HG02759 (cell line): ENCODE measurements at regions not wholly inside any gene's neighbourhood (a gene's known extent, or its start where the extent isn't known, plus 50 kb on each side); places are given as distances from the start of the nearest gene placed in this dataset.
A peak's percentile ranks its signal among the peaks of the same experiment; 100 is the strongest.
"Not testable (repeated sequence)": the region's sequence is repeated elsewhere in the genome, so short reads cannot be mapped to it uniquely, and the experiment has no call there.

Source experiments
- ATAC-seq: cut with Tn5 transposase; IDR thresholded peaks from one replicate; pipeline ENCODE4 v1.9.1; 2021; ENCODE audit warnings: mild to moderate bottlenecking, moderate library complexity; ENCODE audit not compliant: unreplicated experiment

DNA sequence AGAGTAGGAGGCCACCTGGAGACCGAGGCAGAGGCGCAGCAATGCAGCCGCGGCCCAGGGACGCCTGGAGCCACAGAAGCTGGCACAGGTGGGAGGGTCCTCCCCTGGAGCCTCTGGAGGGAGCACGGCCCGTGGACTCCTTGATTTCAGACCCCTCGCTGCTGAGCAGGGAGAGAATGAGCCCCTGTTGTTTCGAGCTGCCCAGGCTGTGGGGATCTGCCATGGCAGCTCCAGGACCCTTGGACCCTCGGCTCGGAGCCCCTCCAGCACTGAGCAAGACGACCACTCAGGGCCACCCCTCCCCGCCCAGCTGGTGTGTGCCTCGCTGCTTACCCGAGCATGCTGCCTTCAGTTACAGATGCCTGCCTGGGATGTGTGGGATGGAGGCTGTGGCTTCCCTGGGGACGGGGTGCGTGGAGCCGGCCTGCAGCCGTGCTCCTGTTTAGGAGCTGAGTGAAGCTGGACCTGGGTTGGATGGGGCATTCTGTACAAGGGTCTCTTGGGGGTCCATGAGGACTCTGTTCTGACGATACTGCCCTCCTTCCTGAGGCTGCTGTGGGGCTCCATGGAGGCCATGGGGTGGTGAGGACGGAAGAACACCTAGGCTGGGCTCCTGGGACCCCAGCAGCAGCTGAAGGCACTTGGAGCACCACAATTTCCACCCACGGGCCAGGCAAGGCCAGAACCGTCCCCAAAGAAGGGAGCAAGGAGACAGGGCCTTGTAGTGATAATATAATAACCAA is 115.1 kb upstream of the LPCAT1 start:
- ATAC-seq, result no peak

DNA sequence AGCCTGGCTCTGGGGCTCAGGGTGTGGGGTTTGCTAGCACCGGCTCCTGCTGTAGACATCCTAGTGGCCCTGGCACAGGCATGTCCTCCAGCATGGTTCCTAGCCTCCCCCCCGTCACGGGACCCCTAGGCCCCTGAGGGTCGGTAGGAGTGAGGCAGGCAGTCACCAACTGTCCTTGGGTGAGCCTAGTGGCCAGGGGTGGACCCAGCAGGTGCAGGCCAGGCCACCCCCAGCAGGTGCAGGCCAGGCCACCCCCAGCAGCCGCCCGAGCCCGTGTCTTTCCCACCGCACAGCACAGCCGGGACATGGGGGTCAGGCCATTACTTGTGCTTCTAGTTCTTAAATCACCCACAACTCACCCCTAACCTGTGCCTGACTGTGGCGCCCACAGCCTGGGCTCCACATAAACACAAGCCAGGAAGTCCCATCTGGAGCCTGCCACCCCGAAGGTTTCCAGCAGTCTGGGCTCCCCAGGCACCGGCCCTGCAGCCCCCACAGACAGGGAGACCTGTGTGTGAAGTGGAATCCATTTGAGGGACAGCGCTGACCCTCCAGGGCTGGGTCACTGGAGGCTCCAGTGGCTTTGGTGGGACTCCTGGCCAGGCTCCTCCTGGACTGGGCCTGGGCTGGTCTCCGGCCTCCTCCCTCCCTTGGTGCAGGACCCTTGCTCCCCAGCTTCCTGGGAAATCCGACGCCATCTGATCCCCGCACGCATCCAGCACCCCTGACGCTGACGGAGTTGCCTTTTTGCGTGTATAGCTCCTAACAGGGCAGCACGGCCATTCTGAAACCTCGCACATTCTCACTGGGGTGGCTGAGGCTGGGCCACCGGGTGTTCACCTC is 114.1 kb upstream of the LPCAT1 start:
- no peak for ATAC-seq

DNA sequence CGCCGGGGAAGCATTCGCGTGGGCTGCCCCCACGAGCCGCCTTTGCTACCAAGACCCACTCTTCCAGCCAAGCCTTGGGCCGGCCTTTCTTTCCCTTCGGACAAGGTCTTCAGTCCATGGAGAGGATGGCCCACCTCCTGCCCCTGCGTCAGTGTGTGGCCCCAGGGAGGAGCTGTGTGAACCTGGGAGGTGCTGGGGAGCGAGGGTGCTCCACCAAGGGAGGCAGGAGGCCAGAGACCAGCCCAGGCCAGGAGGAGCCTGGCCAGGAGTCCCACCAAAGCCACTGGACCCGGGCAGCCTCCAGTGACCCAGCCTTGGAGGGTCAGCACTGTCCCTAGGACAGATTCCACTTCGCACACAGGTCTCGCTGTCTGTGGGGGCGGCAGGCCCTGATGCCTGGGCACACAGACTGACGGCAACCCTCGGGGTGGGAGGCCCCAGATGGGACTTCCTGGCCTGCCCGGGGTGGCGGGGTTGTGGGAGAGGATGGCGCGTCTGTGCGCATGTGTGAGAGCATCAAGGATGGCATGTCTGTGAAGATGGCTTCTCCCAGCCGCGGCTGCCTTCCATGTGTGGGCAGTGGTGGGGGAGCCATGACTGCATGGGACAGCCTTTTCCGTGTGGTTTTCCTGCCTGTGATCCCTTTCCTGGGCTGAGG is 113.3 kb upstream of the LPCAT1 start:
- ATAC-seq, result no peak

DNA sequence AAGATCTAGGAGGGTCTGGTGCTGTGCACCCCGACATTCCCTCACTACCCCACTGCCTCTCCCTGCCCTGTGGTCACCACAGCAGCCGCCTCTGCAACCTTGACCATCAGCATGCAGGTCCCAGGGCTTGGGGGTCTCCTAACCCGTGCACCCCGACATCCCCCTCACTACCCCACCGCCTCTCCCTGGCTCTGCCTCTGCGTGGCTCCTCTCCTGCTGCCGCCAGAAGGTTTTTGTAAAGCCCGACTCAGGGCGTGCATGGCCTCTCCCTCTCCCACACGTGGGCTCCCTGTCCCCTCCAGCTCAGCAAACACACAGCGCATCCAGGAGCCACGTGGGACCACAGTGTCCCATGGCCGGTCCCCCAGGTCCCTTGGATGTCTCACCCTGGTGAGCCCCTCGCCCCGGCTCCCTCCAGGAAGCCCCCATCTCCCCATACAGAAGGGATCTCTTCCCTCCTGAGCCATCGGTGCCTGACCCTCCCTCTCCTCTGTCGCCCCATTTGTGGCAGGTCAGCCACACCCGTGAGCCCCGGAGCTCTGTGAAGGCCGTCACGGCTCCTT is 112.5 kb upstream of the LPCAT1 start:
- not testable (repeated sequence) for ATAC-seq

DNA sequence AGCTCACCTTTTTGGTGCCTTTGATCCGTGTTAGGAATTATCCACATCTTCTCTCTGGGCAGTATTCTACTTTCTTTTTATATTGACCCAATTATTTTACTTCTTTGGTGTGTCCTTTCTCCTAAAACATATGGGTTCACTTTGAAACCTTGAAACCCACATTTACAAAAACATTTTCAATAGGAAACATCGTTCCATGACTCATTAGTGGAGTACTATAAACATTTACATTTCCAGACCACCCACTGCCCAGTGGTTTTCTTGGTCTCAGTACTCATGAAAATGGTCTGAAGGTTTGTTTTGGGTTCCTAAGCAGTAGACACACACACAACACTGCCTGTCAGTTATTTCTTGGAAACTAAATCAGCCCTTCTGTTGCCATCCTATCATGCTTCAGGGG is 111.7 kb upstream of the LPCAT1 start:
- ATAC-seq, result not testable (repeated sequence)

DNA sequence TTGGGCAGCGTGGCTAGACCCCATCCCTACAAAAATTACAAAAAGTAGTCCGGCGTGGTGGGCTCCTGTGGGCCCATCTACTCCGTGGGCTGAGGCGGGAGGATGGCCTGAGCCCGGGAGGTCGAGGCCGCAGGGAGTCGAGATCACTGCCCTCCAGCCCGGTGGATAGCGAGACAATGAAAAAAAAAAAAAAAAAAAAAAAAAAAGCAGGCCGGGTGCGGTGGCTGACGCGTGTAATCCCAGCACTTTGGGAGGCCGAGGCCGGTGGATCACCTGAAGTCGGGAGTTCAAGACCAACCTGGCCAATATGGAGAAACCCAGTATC is 110.5 kb upstream of the LPCAT1 start:
- no peak for ATAC-seq

DNA sequence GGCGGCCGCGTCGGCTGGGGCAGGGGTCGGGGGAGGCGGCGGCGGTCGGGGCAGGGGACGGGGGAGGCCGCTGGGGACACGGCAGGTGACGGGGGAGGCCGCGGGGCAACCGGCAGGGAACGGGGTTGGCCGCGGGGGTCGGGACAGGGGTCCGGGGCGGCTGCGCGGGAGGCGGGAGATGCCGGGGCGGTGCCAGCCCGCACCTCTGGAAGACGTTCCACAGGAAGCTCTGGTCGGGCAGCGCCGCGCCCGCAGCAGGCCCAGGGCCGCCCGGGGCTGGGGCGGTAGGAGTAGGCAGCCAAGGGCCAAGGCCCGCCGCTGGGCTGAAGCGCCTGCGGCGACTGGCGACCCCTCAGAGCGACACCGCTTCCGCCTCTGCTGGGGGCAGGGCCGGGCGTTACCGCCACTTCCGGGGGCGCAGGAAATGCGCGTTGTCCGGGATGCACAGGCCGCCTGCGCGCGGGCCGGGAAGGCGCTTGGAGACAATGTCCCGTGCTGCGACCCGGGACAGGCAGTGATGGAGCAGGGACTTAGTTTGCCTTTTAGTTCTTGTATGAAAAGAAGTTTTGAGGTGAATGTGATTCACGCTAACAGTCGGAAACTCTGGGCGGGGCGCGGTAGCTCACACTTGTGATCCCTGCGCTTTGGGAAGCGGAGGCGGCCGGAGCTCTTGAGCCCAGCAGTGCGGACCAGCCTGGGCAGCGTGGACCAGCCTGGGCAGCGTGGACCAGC is 110.0 kb upstream of the LPCAT1 start:
- peak; percentile 98 for ATAC-seq

DNA sequence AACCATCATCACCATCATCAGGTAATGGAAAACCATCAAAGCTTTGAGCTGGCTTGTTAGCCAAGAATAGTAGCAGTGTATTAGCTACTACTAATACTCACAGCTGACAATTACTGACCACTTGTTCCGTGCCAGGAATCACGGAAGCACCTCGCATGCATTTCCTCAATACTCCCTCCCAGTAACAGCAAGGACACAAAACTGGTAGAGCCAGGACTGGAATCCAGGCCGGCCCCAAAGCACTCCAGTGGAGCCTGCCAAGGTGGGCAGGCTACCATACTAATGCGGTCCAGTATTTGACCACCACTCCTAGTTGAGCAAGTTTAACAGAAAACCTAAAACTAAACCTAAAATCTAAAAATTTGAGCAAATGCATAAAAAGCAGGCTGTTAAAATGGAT is 107.2 kb upstream of the LPCAT1 start:
- ATAC-seq, result not testable (repeated sequence)

DNA sequence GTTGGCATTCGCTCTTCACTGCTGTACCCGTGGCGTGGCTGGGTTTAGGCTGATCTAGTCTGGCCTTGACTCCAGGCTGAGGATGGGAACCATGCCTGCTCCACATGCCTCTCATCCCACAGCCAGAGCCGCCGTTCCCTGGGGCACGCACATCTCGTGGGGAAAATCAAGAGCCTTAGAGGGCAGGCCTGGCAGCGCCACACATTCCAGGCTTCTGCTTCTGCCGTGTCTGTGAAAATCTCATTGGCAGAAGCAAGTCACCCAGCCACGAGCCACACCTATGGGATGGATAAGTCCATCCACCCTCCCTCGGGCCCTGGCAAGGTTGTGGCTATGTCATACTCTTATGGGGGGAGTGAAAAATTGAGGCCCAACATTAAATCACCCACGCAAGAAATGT is 102.6 kb upstream of the LPCAT1 start:
- not testable (repeated sequence) for ATAC-seq

DNA sequence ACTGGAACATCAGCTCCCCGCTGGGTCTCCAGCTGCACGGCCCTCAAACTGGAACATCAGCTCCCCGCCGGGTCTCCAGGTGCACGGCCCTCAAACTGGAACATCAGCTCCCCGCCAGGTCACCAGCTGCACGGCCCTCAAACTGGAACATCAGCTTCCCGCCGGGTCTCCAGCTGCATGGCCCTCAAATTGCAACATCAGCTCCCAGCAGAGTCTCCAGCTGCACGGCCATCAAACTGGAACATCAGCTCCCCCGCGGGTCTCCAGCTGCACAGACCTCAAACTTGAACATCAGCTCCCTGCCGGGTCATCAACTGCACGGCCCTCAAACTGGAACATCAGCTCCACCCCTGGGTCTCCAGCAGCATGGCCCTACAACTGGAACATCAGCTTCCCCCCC is 95.8 kb upstream of the LPCAT1 start:
- ATAC-seq, result not testable (repeated sequence)

DNA sequence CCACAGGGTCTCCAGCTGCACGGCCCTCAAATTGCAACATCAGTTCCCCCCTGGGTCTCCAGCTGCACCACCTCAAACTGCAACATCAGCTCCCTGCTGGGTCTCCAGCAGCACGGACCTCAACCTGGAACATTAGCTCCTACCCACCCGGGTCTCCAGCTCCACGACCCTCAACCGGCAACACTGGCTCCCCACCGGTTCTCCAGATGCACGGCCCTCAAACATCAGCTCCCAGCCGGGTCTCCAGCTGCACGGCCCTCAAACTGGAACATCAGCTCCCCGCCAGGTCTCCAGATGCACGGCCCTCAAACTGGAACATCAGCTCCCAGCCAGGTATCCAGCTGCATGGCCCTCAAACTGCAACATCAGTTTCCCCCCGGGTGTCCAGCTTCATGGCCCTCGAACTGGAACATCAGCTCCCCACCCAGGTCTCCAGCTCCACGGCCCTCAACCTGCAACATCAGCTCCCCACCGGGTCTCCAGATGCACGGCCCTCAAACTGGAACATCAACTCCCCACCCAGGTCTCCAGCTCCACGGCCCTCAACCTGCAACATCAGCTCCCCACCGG is 94.6 kb upstream of the LPCAT1 start:
- ATAC-seq, result not testable (repeated sequence)

DNA sequence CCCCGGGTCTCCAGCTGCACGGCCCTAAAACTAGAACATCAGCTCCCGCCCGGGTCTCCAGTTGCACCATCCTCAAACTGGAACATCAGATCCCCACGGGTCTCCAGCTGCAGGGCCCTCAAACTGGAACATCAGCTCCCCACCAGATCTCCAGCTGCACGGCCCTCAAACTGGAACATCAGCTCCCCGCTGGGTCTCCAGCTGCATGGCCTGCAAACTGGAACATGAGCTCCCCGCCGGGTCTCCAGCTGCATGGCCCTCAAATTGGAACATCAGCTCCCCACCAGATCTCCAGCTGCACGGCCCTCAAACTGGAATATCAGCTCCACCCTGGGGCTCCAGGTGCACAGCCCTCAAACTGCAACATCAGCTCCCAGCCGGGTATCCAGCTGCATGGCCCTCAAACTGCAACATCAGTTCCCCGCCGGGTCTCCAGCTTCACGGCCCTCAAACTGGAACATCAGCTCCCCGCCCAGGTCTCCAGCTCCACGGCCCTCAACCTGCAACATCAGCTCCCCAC is 93.5 kb upstream of the LPCAT1 start:
- not testable (repeated sequence) for ATAC-seq

DNA sequence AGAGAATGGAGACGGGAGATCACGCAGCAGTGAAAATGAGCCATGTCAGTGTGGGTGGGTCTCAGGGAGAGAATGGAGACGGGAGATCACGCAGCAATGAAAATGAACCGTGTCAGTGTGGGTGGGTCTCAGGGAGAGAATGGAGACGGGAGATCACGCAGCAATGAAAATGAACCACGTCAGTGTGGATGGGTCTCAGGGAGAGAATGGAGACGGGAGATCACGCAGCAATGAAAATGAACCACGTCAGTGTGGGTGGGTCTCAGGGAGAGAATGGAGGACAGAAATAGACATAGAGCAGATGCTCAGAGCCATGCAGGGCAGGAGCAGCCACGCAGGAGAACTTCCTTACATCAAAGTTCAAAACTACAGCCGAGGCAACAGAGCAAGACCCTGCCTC is 89.8 kb upstream of the LPCAT1 start:
- not testable (repeated sequence) for ATAC-seq

DNA sequence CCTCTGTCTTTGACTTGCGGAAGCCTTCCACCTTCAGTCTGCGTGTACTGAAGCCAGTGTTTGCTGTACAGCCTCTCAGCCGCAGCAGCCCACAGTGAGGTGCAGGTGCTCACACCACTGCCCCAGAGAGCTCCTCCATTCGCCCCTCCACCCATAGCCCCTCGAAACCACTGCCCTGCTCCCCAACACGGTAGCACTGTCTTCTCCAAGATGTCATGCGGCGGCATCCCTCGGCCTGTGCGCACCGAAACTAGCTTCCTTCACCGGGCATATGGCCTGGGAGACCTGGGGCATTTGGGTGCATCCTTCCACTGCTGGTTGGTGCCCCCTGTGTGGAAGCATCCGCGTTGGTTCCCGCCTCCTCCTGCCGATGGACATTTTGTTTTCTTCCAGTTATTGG is 86.8 kb upstream of the LPCAT1 start:
- ATAC-seq, result not testable (repeated sequence)

DNA sequence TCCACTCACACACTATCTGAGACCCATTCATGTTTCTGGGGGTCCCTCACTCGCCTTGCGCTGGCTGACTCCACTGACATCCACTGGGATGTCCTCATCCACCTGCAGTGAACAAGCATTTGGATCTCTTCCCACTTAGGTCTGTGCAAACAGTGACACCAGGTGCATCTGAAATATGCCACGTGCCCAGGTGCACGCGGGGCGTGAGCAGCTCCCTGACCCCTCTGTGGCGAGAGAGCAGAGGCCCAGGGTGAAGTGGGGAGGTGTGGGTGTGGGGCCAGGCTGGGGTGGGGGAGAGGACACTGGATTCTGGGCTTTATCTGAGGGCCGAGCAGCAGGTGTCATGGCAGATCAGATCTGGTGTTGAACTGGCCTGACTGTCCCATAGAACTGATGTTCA is 85.4 kb upstream of the LPCAT1 start:
- not testable (repeated sequence) for ATAC-seq

DNA sequence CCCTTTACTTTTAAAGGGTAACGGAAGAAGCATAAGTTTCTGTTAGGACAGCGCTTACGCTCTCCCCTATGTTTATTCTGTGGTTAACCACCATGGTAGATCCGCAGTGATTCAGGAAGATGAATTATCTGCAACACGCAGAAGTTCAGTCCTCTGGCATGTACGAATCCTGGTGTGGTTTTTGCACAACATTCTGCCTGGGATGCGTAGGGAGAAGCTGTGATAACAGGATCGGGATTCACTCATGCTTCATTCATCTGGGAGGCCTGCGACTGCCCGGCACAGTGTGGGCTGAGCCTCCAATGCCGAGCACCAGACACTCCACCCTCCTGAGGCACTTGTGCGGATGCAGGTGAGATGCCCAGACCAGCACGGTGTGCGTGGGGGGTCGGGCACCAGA is 84.6 kb upstream of the LPCAT1 start:
- not testable (repeated sequence) for ATAC-seq

DNA sequence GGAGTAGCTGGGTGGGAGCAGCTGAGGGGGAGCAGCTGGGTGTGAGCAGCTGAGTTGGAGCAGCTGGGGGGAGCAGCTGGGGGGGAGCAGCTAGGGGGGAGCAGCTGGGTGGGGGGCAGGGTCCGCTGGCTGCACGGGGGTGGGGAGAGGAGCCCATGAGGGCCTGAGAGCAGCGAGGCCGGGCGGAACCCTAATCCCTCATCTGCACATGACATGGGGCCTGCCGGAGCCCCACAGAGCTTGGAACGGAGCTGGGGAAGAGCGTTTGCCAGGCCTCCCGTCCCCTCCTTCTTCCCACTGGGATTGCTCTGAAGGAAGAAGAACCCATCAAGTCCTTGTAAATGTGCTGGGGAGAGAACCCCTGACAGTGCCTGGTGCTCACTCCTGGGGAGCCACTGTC is 83.2 kb upstream of the LPCAT1 start:
- ATAC-seq, result not testable (repeated sequence)

DNA sequence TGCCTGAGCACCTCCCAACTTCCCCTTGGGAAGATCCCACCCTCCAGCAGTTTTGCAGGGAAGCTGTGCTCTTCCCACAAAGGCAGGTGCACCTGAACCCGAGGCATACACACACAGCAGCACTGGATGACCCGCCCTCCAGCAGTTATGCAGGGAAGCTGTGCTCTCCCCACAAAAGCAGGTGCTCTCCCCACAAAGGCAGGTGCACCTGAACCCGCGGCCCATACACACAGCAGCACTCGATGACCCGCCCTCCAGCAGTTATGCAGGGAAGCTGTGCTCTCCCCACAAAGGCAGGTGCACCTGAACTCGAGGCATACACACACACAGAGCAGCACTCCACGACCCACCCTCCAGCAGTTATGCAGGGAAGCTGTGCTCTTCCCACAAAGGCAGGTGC is 80.2 kb upstream of the LPCAT1 start:
- ATAC-seq, result not testable (repeated sequence)

DNA sequence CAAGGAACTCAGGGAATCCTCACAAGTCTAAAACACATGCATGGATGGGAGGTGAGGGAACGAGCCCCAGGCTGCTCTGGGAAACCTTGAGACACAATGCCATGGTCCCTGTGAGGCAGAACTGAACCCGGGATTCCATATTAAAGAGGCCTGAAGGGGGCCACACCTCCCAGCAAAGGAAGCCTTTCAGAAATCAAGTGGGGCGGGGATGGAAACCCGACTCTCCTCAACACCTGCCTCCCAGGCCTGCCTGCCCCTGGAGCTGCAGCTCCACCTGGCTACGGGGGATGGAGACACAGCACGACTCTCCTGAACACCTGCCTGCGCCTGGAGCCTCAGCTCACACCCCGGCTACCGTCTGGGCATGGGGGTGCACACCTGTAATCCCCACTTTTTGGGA is 77.8 kb upstream of the LPCAT1 start:
- not testable (repeated sequence) for ATAC-seq
